GM23248 (cell line): ENCODE measurements at regions not wholly inside any gene's neighbourhood (a gene's known extent, or its start where the extent isn't known, plus 50 kb on each side); places are given as distances from the start of the nearest gene placed in this dataset.

Source experiments
- EZH2 ChIP-seq: fragments of 200-600 bp; sonication (generic); IDR thresholded peaks from 2 replicates; pipeline ENCODE4 v1.6.1; 2018; ENCODE audit warnings: antibody characterized with exemption, mild to moderate bottlenecking; ENCODE audit not compliant: insufficient read depth, poor library complexity, severe bottlenecking
- EZH2phosphoT487 ChIP-seq: fragments of 200-600 bp; sonication (generic); IDR thresholded peaks from 2 replicates; pipeline ENCODE4 v1.6.1; 2018; ENCODE audit warnings: antibody characterized with exemption, moderate library complexity, mild to moderate bottlenecking, low read depth; ENCODE audit not compliant: insufficient read depth

- TF ChIP-seq EZH2, result no peak
- peak; percentile 82; the same call in 1 of the 2 replicates for TF ChIP-seq EZH2phosphoT487
Measured at GRCh38 chr5:8773046-8773615, 772.7 kb downstream of the SEMA5A start.
